Endothelial cell of umbilical vein (primary cell): ENCODE measurements at regions not wholly inside any gene's neighbourhood (a gene's known extent, or its start where the extent isn't known, plus 50 kb on each side); places are given as distances from the start of the nearest gene placed in this dataset.

ENCODE experiments used
- BruUV-seq: library from RNA; stranded (reverse); fragments of 400-500 nt; replicated peaks from 2 replicates; lab custom pipeline; 2021; lab: Mats Ljungman, UMichigan
- CTCF ChIA-PET: fragments of 300-600, 350-600 bp; sonication (Branson Sonifier 250); formaldehyde crosslinking; loops from one replicate; lab custom pipeline; 2021; ENCODE audit warnings: antibody characterized with exemption, inconsistent platforms; lab: Charles Lee
- POLR2A ChIA-PET: fragments of 300-600, 350-600 bp; sonication (Branson Sonifier 250); formaldehyde crosslinking; loops from one replicate; lab custom pipeline; 2021; ENCODE audit warnings: antibody characterized with exemption, inconsistent platforms; lab: Charles Lee
- DNase-seq: peaks from one replicate; pipeline ENCODE4 v3.0.0-alpha.2; 2011; ENCODE audit warnings: low read depth, low spot score
- FAIRE-seq: peaks from 2 replicates; lab custom pipeline; 2011; peaks lifted over from hg19 to GRCh38; lab: Jason Lieb, UNC
- H2AFZ ChIP-seq: 2 replicates; pipeline ENCODE4 v1.6.0; 2012; ENCODE audit warnings: low read depth, low read length, control low read depth, inconsistent platforms
- H3K27ac ChIP-seq: 2 replicates; pipeline ENCODE4 v1.5.1; 2011; ENCODE audit warnings: low read depth, mild to moderate bottlenecking, control low read depth, low read length, moderate library complexity; ENCODE audit not compliant: insufficient read depth
- H3K27me3 ChIP-seq, 2 experiments: 2 replicates each; pipeline versions ENCODE4 v1.6.0 to v1.6.1; 2011; ENCODE audit warnings: low read length in 2 of 2, mixed read lengths in 1 of 2; ENCODE audit not compliant: control insufficient read depth in 2 of 2, insufficient read depth in 2 of 2
- H3K36me3 ChIP-seq, 2 experiments: 2 replicates in 1 of 2; 3 replicates in 1 of 2; pipeline ENCODE4 v1.5.1; 2011; ENCODE audit warnings: low read length in 2 of 2, mild to moderate bottlenecking in 1 of 2, moderate library complexity in 1 of 2; ENCODE audit not compliant: control insufficient read depth in 2 of 2, insufficient read depth in 2 of 2; ENCODE audit errors: extremely low read depth in 1 of 2
- H3K4me1 ChIP-seq: 3 replicates; pipeline ENCODE4 v1.5.1; 2011; ENCODE audit warnings: mild to moderate bottlenecking, low read length; ENCODE audit not compliant: control insufficient read depth, insufficient read depth; ENCODE audit errors: extremely low read depth
- H3K4me2 ChIP-seq: 2 replicates; pipeline ENCODE4 v1.6.1; 2011; ENCODE audit warnings: low read length, control low read depth, mixed read lengths; ENCODE audit not compliant: insufficient read depth
- H3K4me3 ChIP-seq, 3 experiments: fragments of 200-600 bp in 1 of 3; sonication (generic), shearing (Covaris generic) in 1 of 3; replicated peaks in 1 of 3; 2 replicates each; pipeline ENCODE4 v1.5.1; 2011 to 2016; ENCODE audit warnings: control low read depth in 3 of 3, low read length in 3 of 3, mild to moderate bottlenecking in 2 of 3, inconsistent platforms in 1 of 3, low read depth in 1 of 3, moderate library complexity in 1 of 3; ENCODE audit not compliant: insufficient read depth in 1 of 3
- H3K79me2 ChIP-seq: 2 replicates; pipeline ENCODE4 v1.6.0; 2012; ENCODE audit warnings: low read length, inconsistent platforms; ENCODE audit not compliant: control insufficient read depth, insufficient read depth
- H3K9ac ChIP-seq: replicated peaks from 2 replicates; pipeline ENCODE3; 2011; ENCODE audit warnings: low read length, control low read depth; ENCODE audit not compliant: insufficient read depth; ENCODE audit errors: extremely low read depth
- H3K9me1 ChIP-seq: replicated peaks from 3 replicates; pipeline ENCODE4 v1.6.0; 2011; ENCODE audit warnings: mild to moderate bottlenecking, low read length; ENCODE audit not compliant: control insufficient read depth, insufficient read depth; ENCODE audit errors: extremely low read depth
- H3K9me3 ChIP-seq: replicated peaks from 2 replicates; pipeline ENCODE4 v1.5.1; 2012; ENCODE audit warnings: low read length, inconsistent platforms; ENCODE audit not compliant: control insufficient read depth, insufficient read depth
- H4K20me1 ChIP-seq: replicated peaks from 2 replicates; pipeline ENCODE3; 2011; ENCODE audit warnings: mild to moderate bottlenecking, low read length; ENCODE audit not compliant: control insufficient read depth, insufficient read depth; ENCODE audit errors: extremely low read depth
- CTCF ChIP-seq, 2 donors: IDR thresholded peaks; 1 replicate in 1 of 2; 2 replicates in 1 of 2; pipeline ENCODE4 v1.5.1; 2011; ENCODE audit warnings: low read length in 2 of 2, mild to moderate bottlenecking in 2 of 2, moderate library complexity in 2 of 2, control low read depth in 1 of 2, inconsistent platforms in 1 of 2, low read depth in 1 of 2; ENCODE audit not compliant: insufficient read depth in 1 of 2; ENCODE audit errors: extremely low read depth in 1 of 2
- EZH2 ChIP-seq: IDR thresholded peaks from 2 replicates; pipeline ENCODE4 v1.6.1; 2012; ENCODE audit warnings: borderline replicate concordance, low read depth, mild to moderate bottlenecking, moderate library complexity, low read length, inconsistent platforms; ENCODE audit not compliant: severe bottlenecking
- FOS ChIP-seq: IDR thresholded peaks from 2 replicates; pipeline ENCODE4 v1.6.1; 2011; ENCODE audit warnings: mild to moderate bottlenecking, low read length, moderate library complexity, borderline replicate concordance; ENCODE audit not compliant: insufficient read depth
- GATA2 ChIP-seq: IDR thresholded peaks from 2 replicates; pipeline ENCODE4 v1.7.0; 2011; ENCODE audit warnings: low read depth, mild to moderate bottlenecking, moderate library complexity, mixed read lengths, low read length; ENCODE audit not compliant: insufficient read length, insufficient read depth
- JUN ChIP-seq: IDR thresholded peaks from 2 replicates; pipeline ENCODE4 v1.6.1; 2011; ENCODE audit warnings: borderline replicate concordance, low read depth; ENCODE audit not compliant: insufficient read length, insufficient read depth
- MAX ChIP-seq: IDR thresholded peaks from 2 replicates; pipeline ENCODE4 v1.6.1; 2011; ENCODE audit not compliant: insufficient read depth, insufficient read length
- MYC ChIP-seq: IDR thresholded peaks from one replicate; pipeline ENCODE4 v1.6.1; 2011; ENCODE audit warnings: mild to moderate bottlenecking, low read depth, low read length
- POLR2A ChIP-seq: IDR thresholded peaks from 2 replicates; pipeline ENCODE4 v1.6.1; 2012; ENCODE audit warnings: low read depth, mild to moderate bottlenecking, control low read depth, low read length
- POLR2AphosphoS5 ChIP-seq: IDR thresholded peaks from 2 replicates; pipeline ENCODE4 v1.6.1; 2012; ENCODE audit warnings: low read depth, mild to moderate bottlenecking, control low read depth, low read length, moderate library complexity; ENCODE audit not compliant: insufficient read depth
- dilution Hi-C: fragments of 300-500 bp; cut with MboI; formaldehyde crosslinking; loops from one replicate; pipeline ENCODE4 v1.15.0; 2019; ENCODE audit warnings: low sequenced_read_pairs; ENCODE audit not compliant: extremely low pct_ligation_motif_present
- intact Hi-C: fragments of 100-400 bp; cut with micrococcal nuclease; formaldehyde crosslinking; loops from one replicate; pipeline ENCODE4 v1.10.0; 2022

GRCh38 chr2:173651891-173652290, 297.2 kb downstream of the CDCA7 start:
- POLR2A ChIA-PET = no interaction called here
- CTCF ChIA-PET = no interaction called here
- H3K9me1 ChIP-seq = no peaks in the 10 kb centered on the region
- H4K20me1 ChIP-seq = no peaks in the 10 kb centered on the region
- H3K9me3 ChIP-seq = no peaks in the 10 kb centered on the region
- BruUV-seq = no TSS peak
- dilution Hi-C loops (no loop called here), intact Hi-C loops (no loop called here)
- TF ChIP-seq JUN (no peak), POLR2AphosphoS5 (no peak), EZH2 (no peak), MAX (no peak), MYC (no peak), POLR2A (no peak), CTCF (IDR thresholded peaks at IDR 0.05; ENCODE audit: extremely low read depth in 1 of 2, insufficient read depth in 1 of 2, low read depth in 1 of 2, low read length in 2 of 2) (no peak), GATA2 (no peak), FOS (no peak)
- H3K27ac ChIP-seq = no peak overlapping the region
- peaks cover 0 to 3% of the 10 kb centered on the region in 2 experiments for H3K27me3 ChIP-seq
- no peak overlapping the region for H3K9ac ChIP-seq
- no peaks in the 10 kb centered on the region for H3K4me1 ChIP-seq
- no peak overlapping the region for H3K4me2 ChIP-seq
- H2AFZ ChIP-seq = no peak overlapping the region
- no peaks in the 10 kb centered on the region for H3K79me2 ChIP-seq
- no peak overlapping the region for H3K4me3 ChIP-seq
- no peaks in the 10 kb centered on the region for H3K36me3 ChIP-seq
- DNase-seq = no peak
- FAIRE-seq = no peak
